ENCODE measurements at regions not wholly inside any gene's neighbourhood (a gene's known extent, or its start where the extent isn't known, plus 50 kb on each side); places are given as distances from the start of the nearest gene placed in this dataset.

DNA sequence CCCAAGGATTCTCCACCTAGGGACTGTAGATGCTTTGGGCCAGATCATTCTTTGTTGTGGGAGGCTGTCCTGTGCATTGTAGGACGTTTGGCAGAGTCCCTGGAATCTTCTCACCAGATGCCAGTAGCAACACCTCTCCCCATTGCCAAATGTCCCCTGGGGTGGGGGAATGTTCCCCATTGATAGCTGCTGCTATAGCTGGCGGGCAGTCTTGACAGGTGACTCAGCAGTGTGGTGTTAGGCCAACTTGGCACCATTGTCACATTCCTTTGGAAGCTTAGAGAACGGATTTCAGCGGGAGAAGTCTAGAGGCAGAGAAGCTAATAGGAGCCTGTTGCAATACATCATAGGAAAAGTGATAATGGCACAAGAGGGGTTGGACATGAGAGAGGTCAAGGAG is 495.7 kb upstream of the SMIM21 start:
- H3K4me2 ChIP-seq (ENCODE audit: extremely low read depth, insufficient read depth, low read length): no peak overlapping the region
- no peaks in the 10 kb centered on the region for H3K79me2 ChIP-seq (ENCODE audit: control insufficient read depth, insufficient read depth, low read length)
- no peak overlapping the region for H3K4me3 ChIP-seq (replicated peaks in 1 of 4; ENCODE audit: control extremely low read depth in 1 of 4, insufficient read depth in 1 of 4, low read depth in 3 of 4, low read length in 4 of 4)
- no peaks in the 10 kb centered on the region for H3K9me3 ChIP-seq (ENCODE audit: control insufficient read depth, insufficient read depth, low read depth, low read length)
- DNase-seq (ENCODE audit: low read depth in 2 of 2): peak; percentile 61 to 96
- no peak overlapping the region for H3K9ac ChIP-seq (ENCODE audit: insufficient read depth, low read length)
- no peak for TF ChIP-seq EZH2 (IDR thresholded peaks at IDR 0.05; ENCODE audit: low read length, missing control alignments)
- TF ChIP-seq, protein P1, sequence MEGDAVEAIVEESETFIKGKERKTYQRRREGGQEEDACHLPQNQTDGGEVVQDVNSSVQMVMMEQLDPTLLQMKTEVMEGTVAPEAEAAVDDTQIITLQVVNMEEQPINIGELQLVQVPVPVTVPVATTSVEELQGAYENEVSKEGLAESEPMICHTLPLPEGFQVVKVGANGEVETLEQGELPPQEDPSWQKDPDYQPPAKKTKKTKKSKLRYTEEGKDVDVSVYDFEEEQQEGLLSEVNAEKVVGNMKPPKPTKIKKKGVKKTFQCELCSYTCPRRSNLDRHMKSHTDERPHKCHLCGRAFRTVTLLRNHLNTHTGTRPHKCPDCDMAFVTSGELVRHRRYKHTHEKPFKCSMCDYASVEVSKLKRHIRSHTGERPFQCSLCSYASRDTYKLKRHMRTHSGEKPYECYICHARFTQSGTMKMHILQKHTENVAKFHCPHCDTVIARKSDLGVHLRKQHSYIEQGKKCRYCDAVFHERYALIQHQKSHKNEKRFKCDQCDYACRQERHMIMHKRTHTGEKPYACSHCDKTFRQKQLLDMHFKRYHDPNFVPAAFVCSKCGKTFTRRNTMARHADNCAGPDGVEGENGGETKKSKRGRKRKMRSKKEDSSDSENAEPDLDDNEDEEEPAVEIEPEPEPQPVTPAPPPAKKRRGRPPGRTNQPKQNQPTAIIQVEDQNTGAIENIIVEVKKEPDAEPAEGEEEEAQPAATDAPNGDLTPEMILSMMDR (conservative IDR thresholded peaks at IDR 0.05 in 1 of 2, IDR thresholded peaks at IDR 0.05 in 1 of 2; ENCODE audit: low read depth in 1 of 2, low read length in 2 of 2): no peak
- no peaks in the 10 kb centered on the region for H4K20me1 ChIP-seq (ENCODE audit: control insufficient read depth, extremely low read depth, insufficient read depth, low read length)
- H2AFZ ChIP-seq (ENCODE audit: low read length): no peak overlapping the region
- H3K36me3 ChIP-seq (ENCODE audit: control insufficient read depth, insufficient read depth, low read length): no peaks in the 10 kb centered on the region
- no peaks in the 10 kb centered on the region for H3K4me1 ChIP-seq (ENCODE audit: control insufficient read depth, extremely low read depth, insufficient read depth, low read length)
- H3K27me3 ChIP-seq (ENCODE audit: control insufficient read depth, insufficient read depth, low read length): no peaks in the 10 kb centered on the region
- H3K27ac ChIP-seq (ENCODE audit: insufficient read depth, low read length): no peak overlapping the region

DNA sequence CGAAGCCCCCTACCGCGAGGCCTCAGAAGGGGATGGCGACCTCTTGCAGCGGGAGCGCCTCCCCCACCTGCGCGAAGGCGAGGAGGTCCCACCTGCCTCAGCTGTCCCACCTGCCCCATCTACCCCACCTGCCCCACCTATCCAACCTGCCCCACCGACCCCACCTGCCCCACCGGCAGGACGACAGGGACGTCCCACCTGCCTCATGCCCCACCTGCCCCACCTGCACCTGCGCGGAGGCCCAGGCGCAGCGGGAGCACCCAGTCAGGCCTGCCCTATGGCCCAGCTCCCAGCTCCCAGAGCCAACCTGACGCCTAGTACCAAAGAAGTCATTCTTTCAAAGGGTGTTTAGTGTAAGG is 489.1 kb upstream of the SMIM21 start:
- no peak overlapping the region for H3K9ac ChIP-seq (ENCODE audit: insufficient read depth, low read length)
- H3K27ac ChIP-seq (ENCODE audit: insufficient read depth, low read length): no peak overlapping the region
- H3K27me3 ChIP-seq (ENCODE audit: control insufficient read depth, insufficient read depth, low read length): no peaks in the 10 kb centered on the region
- H2AFZ ChIP-seq (ENCODE audit: low read length): no peak overlapping the region
- TF ChIP-seq, protein P1 (conservative IDR thresholded peaks at IDR 0.05 in 1 of 2, IDR thresholded peaks at IDR 0.05 in 1 of 2; ENCODE audit: low read depth in 1 of 2, low read length in 2 of 2): no peak
- no peak for TF ChIP-seq EZH2 (IDR thresholded peaks at IDR 0.05; ENCODE audit: low read length, missing control alignments)
- H3K4me3 ChIP-seq (replicated peaks in 1 of 4; ENCODE audit: control extremely low read depth in 1 of 4, insufficient read depth in 1 of 4, low read depth in 3 of 4, low read length in 4 of 4): no peak overlapping the region
- no peaks in the 10 kb centered on the region for H4K20me1 ChIP-seq (ENCODE audit: control insufficient read depth, extremely low read depth, insufficient read depth, low read length)
- DNase-seq (ENCODE audit: low read depth in 2 of 2): no peak
- no peak overlapping the region for H3K4me2 ChIP-seq (ENCODE audit: extremely low read depth, insufficient read depth, low read length)
- H3K9me3 ChIP-seq (ENCODE audit: control insufficient read depth, insufficient read depth, low read depth, low read length): no peaks in the 10 kb centered on the region
- no peaks in the 10 kb centered on the region for H3K79me2 ChIP-seq (ENCODE audit: control insufficient read depth, insufficient read depth, low read length)
- H3K36me3 ChIP-seq (ENCODE audit: control insufficient read depth, insufficient read depth, low read length): no peaks in the 10 kb centered on the region
- H3K4me1 ChIP-seq (ENCODE audit: control insufficient read depth, extremely low read depth, insufficient read depth, low read length): no peaks in the 10 kb centered on the region

DNA sequence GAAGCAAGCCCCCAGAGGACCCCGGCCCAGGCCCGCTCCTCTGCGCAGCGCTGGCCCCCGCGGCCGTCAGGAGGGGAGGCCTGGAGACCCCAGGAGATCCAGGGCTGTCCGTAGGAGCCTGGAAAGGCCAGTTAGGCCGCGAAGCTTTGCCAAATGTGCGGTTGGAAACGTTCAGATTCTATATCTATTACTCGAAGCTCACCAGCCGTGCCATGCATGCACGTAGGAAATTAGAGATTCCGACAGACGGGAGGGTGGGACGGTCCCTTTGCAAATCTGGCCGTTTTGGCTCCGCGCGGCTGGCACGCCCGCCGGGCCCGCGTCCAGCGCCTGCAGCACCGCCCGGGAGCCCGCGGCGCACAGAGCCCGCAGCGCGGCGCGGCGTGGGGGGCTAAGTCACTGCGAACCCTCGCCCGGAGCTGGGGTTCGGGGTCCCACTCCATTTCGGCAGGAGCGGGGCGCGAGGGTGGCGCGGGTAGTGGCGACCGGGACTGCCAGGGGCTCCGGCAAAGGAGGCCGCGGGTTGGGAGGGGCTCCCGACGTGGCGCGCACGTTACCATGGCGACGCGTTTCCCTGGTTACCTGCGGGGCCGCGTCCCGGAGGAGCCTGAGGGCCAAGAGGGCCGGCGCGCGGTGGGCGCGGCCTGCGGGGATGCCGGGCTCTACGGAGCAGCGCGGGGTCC is 488.6 kb upstream of the SMIM21 start:
- TF ChIP-seq EZH2 (IDR thresholded peaks at IDR 0.05; ENCODE audit: low read length, missing control alignments): no peak
- TF ChIP-seq, protein P1 (conservative IDR thresholded peaks at IDR 0.05 in 1 of 2, IDR thresholded peaks at IDR 0.05 in 1 of 2; ENCODE audit: low read depth in 1 of 2, low read length in 2 of 2): no peak
- peak in 1 of 2 donors; percentile 46 for DNase-seq (ENCODE audit: low read depth in 2 of 2)
- Histone ChIP-seq H3K4me1 (ENCODE audit: control insufficient read depth, extremely low read depth, insufficient read depth, low read length) (no peaks in the 10 kb centered on the region), H3K79me2 (ENCODE audit: control insufficient read depth, insufficient read depth, low read length) (no peaks in the 10 kb centered on the region), H3K27ac (ENCODE audit: insufficient read depth, low read length) (no peak overlapping the region), H3K27me3 (ENCODE audit: control insufficient read depth, insufficient read depth, low read length) (no peaks in the 10 kb centered on the region), H2AFZ (ENCODE audit: low read length) (no peak overlapping the region), H3K9me3 (ENCODE audit: control insufficient read depth, insufficient read depth, low read depth, low read length) (no peaks in the 10 kb centered on the region), H3K9ac (ENCODE audit: insufficient read depth, low read length) (no peak overlapping the region), H4K20me1 (ENCODE audit: control insufficient read depth, extremely low read depth, insufficient read depth, low read length) (no peaks in the 10 kb centered on the region), H3K4me2 (ENCODE audit: extremely low read depth, insufficient read depth, low read length) (no peak overlapping the region), H3K36me3 (ENCODE audit: control insufficient read depth, insufficient read depth, low read length) (no peaks in the 10 kb centered on the region), H3K4me3 (replicated peaks in 1 of 4; ENCODE audit: control extremely low read depth in 1 of 4, insufficient read depth in 1 of 4, low read depth in 3 of 4, low read length in 4 of 4) (no peak overlapping the region)

All from fibroblast of lung (primary cell).